Heart left ventricle (tissue), 16 donors: ENCODE measurements at regions not wholly inside any gene's neighbourhood (a gene's known extent, or its start where the extent isn't known, plus 50 kb on each side); places are given as distances from the start of the nearest gene placed in this dataset.

ENCODE experiments used
- ATAC-seq, 4 donors: fragments of 200-7000 bp; cut with Tn5 transposase; one replicate each; pipeline ENCODE4 v1.9.1; 2020 to 2022; ENCODE audit warnings: moderate library complexity in 4 of 4, mild to moderate bottlenecking in 3 of 4, moderate number of reproducible peaks in 1 of 4
- DNase-seq, 5 donors: peaks; one replicate each; pipeline ENCODE4 v3.0.0-alpha.2; 2020
- H3K27ac ChIP-seq, 12 donors: fragments of 200-600 bp; sonication (generic) in 4 of 12; one replicate each; pipeline versions ENCODE4 v1.5.0 to v1.8.0; 2016 to 2022; ENCODE audit warnings: mild to moderate bottlenecking in 2 of 12
- H3K27me3 ChIP-seq, 9 donors: fragments of 200-600 bp; sonication (generic) in 2 of 9; one replicate each; pipeline versions ENCODE4 v1.5.1 to v1.8.0; 2016 to 2022; ENCODE audit warnings: mild to moderate bottlenecking in 3 of 9
- H3K36me3 ChIP-seq, 9 donors: fragments of 200-600 bp; sonication (generic) in 2 of 9; one replicate each; pipeline versions ENCODE4 v1.5.0 to v1.8.0; 2018 to 2022; ENCODE audit warnings: mild to moderate bottlenecking in 2 of 9
- H3K4me1 ChIP-seq, 12 donors: fragments of 200-600 bp; sonication (generic) in 4 of 12; one replicate each; pipeline versions ENCODE4 v1.5.0 to v1.8.0; 2016 to 2022; ENCODE audit warnings: mild to moderate bottlenecking in 3 of 12
- H3K4me3 ChIP-seq, 12 donors: fragments of 200-600 bp; sonication (generic) in 4 of 12; one replicate each; pipeline versions ENCODE4 v1.5.0 to v1.8.0; 2017 to 2022; ENCODE audit warnings: mild to moderate bottlenecking in 9 of 12, moderate library complexity in 4 of 12
- H3K9me3 ChIP-seq, 12 donors: fragments of 200-600 bp; sonication (generic) in 4 of 12; one replicate each; pipeline versions ENCODE4 v1.5.0 to v1.8.0; 2016 to 2022; ENCODE audit warnings: mild to moderate bottlenecking in 1 of 12
- CTCF ChIP-seq, 12 donors: fragments of 200-600 bp; sonication (generic) in 4 of 12; IDR thresholded peaks; one replicate each; pipeline versions ENCODE4 v1.5.0 to v1.8.0; 2018 to 2022; ENCODE audit warnings: antibody characterized with exemption in 12 of 12, mild to moderate bottlenecking in 5 of 12
- POLR2A ChIP-seq, 2 donors: fragments of 450-650 bp; IDR thresholded peaks; one replicate each; pipeline ENCODE4 v1.6.1; 2017; ENCODE audit warnings: antibody characterized with exemption in 2 of 2, mild to moderate bottlenecking in 2 of 2, moderate library complexity in 2 of 2
- WGBS, 4 donors: extraction: QIAGEN DNeasy Blood & Tissue Kit in 2 of 4; methylation state at CpG; one replicate each; pipeline versions ENCODE4 v1.1.5 to v1.1.7; 2013 to 2018; 5-methylcytosine and 5-hydroxymethylcytosine counted together
- intact Hi-C, 10 donors: fragments of 100-400 bp; cut with DNase I; formaldehyde crosslinking; loops; one replicate each; pipeline versions ENCODE4 v1.11.1 to v1.14.2; 2022
- donor health status: ischemic (EF 13 %, LVEDD 7.1; RV severe dilation, severe dysfunction).
- donor health status: healthy with polysubstance abuse.
- donor health status: DM: no; HTN: yes; CAD: no.
- donor health status: DM: no; HTN: no; CAD: no.
- donor health status: ischemic (EF 25% LVEDD 6.9; RV normal size, moderate dysfunction).
- donor health status: ischemic (EF 25% LVEDD 5.7; RV mildly dilated, moderate dysfunction).
- donor health status: healthy.
- donor health status: DM: yes; HTN: yes; CAD: no.
- donor health status: ischemic (EF 35%, LVEDD 5.7; RV mildly dilated, moderate dysfunction).
- donor health status: nonischemic (EF 11% LVEDD 7.7; RV severe dilation, severe dysfunction).
- donor health status: DM: yes; HTN: yes; CAD: no.
- donor health status: PGD.
- donor health status: ischemic (EF 29% LVEDD 5.4; RV normal size, mild dysfunction).
- donor health status: nonischemic (EF 23%, LVEDD 6.1; RV moderate dilation, normal function).

- Histone ChIP-seq H3K4me3 (no peak overlapping the region), H3K27ac (peak overlapping the region in 4 of 12 donors; percentile 0 to 69 (median 7)), H3K4me1 (peaks cover 0 to 5% (median 0%) of the 10 kb centered on the region in 12 donors), H3K36me3 (peaks cover 0 to 44% (median 22%) of the 10 kb centered on the region in 9 donors), H3K27me3 (no peaks in the 10 kb centered on the region), H3K9me3 (peaks cover 0 to 44% (median 3%) of the 10 kb centered on the region in 12 donors)
- TF ChIP-seq CTCF (IDR thresholded peaks at IDR 0.05) (no peak), POLR2A (IDR thresholded peaks at IDR 0.05) (no peak)
- peak in 1 of 4 donors; percentile 49 for ATAC-seq
- 42 to 58% (median 47%) methylated on average over 2 of the region's 2 CpGs for WGBS, 4 donors
- intact Hi-C loops: no loop called here
- DNase-seq: no peak
Measured at GRCh38 chrX:2628751-2629315, 62.3 kb upstream of the CD99 start.

GRCh38 chrX:2627272-2627867 lies 63.7 kb upstream of the CD99 start:
- Histone ChIP-seq H3K27me3 (no peaks in the 10 kb centered on the region), H3K9me3 (peaks cover 0 to 40% (median 3%) of the 10 kb centered on the region in 12 donors), H3K4me3 (no peak overlapping the region), H3K4me1 (peaks cover 0 to 5% (median 0%) of the 10 kb centered on the region in 12 donors), H3K36me3 (peaks cover 0 to 58% (median 36%) of the 10 kb centered on the region in 9 donors), H3K27ac (no peak overlapping the region)
- no peak for DNase-seq
- no peak for TF ChIP-seq POLR2A (IDR thresholded peaks at IDR 0.05)
- peak; percentile 32 to 61 (median 50) for TF ChIP-seq CTCF (IDR thresholded peaks at IDR 0.05)
- peak in 2 of 4 donors; percentile 45 to 54 for ATAC-seq
- WGBS, 4 donors: 45 to 57% (median 56%) methylated on average over 3 of the region's 3 CpGs
- intact Hi-C loops: no loop called here

- Histone ChIP-seq H3K27ac (no peak overlapping the region), H3K9me3 (peaks cover 0 to 34% (median 3%) of the 10 kb centered on the region in 12 donors), H3K36me3 (peaks cover 0 to 58% (median 42%) of the 10 kb centered on the region in 9 donors), H3K4me3 (no peak overlapping the region), H3K4me1 (peaks cover 0 to 5% (median 0%) of the 10 kb centered on the region in 12 donors), H3K27me3 (no peaks in the 10 kb centered on the region)
- 57 to 91% (median 80%) methylated on average over 2 of the region's 2 CpGs for WGBS, 4 donors
- no peak for TF ChIP-seq POLR2A (IDR thresholded peaks at IDR 0.05)
- no peak for TF ChIP-seq CTCF (IDR thresholded peaks at IDR 0.05)
- intact Hi-C loops: no loop called here
- ATAC-seq (no peak), DNase-seq (no peak)
Measured at GRCh38 chrX:2626750-2627149, 64.3 kb upstream of the CD99 start.

- no peaks in the 10 kb centered on the region for H3K4me1 ChIP-seq
- DNase-seq (no peak), ATAC-seq (no peak)
- H3K36me3 ChIP-seq: peaks cover 0 to 80% (median 51%) of the 10 kb centered on the region in 9 donors
- H3K9me3 ChIP-seq: no peaks in the 10 kb centered on the region
- no peak overlapping the region for H3K4me3 ChIP-seq
- intact Hi-C loops: no loop called here
- H3K27ac ChIP-seq: no peak overlapping the region
- no peaks in the 10 kb centered on the region for H3K27me3 ChIP-seq
- WGBS, 4 donors: 93 to 98% (median 95%) methylated on average over 3 of the region's 3 CpGs
- TF ChIP-seq CTCF (IDR thresholded peaks at IDR 0.05): no peak
- TF ChIP-seq POLR2A (IDR thresholded peaks at IDR 0.05): no peak
Measured at GRCh38 chrX:2620576-2620975, 70.5 kb upstream of the CD99 start.
